K562 (cell line): ENCODE measurements at regions not wholly inside any gene's neighbourhood (a gene's known extent, or its start where the extent isn't known, plus 50 kb on each side); places are given as distances from the start of the nearest gene placed in this dataset.

Experiments
- ATAC-seq: fragments of 200-7000 bp; cut with Tn5 transposase; 3 replicates; pipeline ENCODE4 v1.9.1; 2020; ENCODE audit warnings: moderate library complexity
- BruUV-seq: library from RNA; stranded (reverse); fragments of 400-500 nt; replicated peaks from 2 replicates; lab custom pipeline; 2021; lab: Mats Ljungman, UMichigan
- CTCF ChIA-PET: fragments of 300-600 bp; formaldehyde crosslinking; extraction: SDS; loops from one replicate; lab custom pipeline; 2021; ENCODE audit warnings: low intra/inter-chr PET ratio; lab: Yijun Ruan, JAX
- POLR2A ChIA-PET: fragments of 300-600, 350-650 bp; sonication (Branson Sonifier 250); formaldehyde crosslinking; extraction: SDS; loops from one replicate; lab custom pipeline; 2021; ENCODE audit warnings: antibody characterized with exemption, inconsistent platforms; lab: Yijun Ruan, JAX
- DNase-seq, 4 experiments: peaks; one replicate each; pipeline versions ENCODE4 v3.0.0 to v3.0.0-alpha.2; 2011 to 2018; ENCODE audit warnings: low spot score in 3 of 4, mixed read lengths in 3 of 4; ENCODE audit errors: extremely low read depth in 1 of 4
- FAIRE-seq: peaks from 2 replicates; lab custom pipeline; 2011; peaks lifted over from hg19 to GRCh38; lab: Jason Lieb, UNC
- H2AFZ ChIP-seq: 2 replicates; pipeline ENCODE4 v1.6.0; 2011; ENCODE audit warnings: low read depth, low read length, control low read depth, inconsistent platforms
- H3K27ac ChIP-seq: fragments of 200-600 bp; 3 replicates; pipeline ENCODE4 v1.8.0; 2011; ENCODE audit warnings: low read depth, mild to moderate bottlenecking, control low read depth, inconsistent platforms, low read length, moderate library complexity, mixed read lengths; ENCODE audit errors: extremely low read depth
- H3K27me3 ChIP-seq, 2 experiments: fragments of 300-600 bp in 1 of 2; 2 replicates in 1 of 2; 3 replicates in 1 of 2; pipeline versions ENCODE4 v1.6.0 to v1.8.0; 2011; ENCODE audit warnings: inconsistent platforms in 2 of 2, low read length in 2 of 2, mild to moderate bottlenecking in 1 of 2, mixed read lengths in 1 of 2, moderate library complexity in 1 of 2; ENCODE audit not compliant: control insufficient read depth in 2 of 2, insufficient read depth in 2 of 2
- H3K36me3 ChIP-seq: fragments of 300-600 bp; 3 replicates; pipeline ENCODE4 v1.8.0; 2011; ENCODE audit warnings: mild to moderate bottlenecking, low read length, inconsistent platforms; ENCODE audit not compliant: control insufficient read depth, insufficient read depth
- H3K4me1 ChIP-seq, 2 experiments: fragments of 200-600 bp in 1 of 2; replicated peaks in 1 of 2; 2 replicates in 1 of 2; 3 replicates in 1 of 2; pipeline versions ENCODE4 v1.5.1 to v1.8.0; 2011; ENCODE audit warnings: inconsistent platforms in 2 of 2, low read length in 2 of 2, mild to moderate bottlenecking in 1 of 2, mixed read lengths in 1 of 2, moderate library complexity in 1 of 2; ENCODE audit not compliant: control insufficient read depth in 2 of 2, insufficient read depth in 2 of 2
- H3K4me2 ChIP-seq: 2 replicates; pipeline ENCODE4 v1.6.1; 2011; ENCODE audit warnings: low read length, control low read depth, inconsistent platforms, mixed read lengths; ENCODE audit not compliant: insufficient read depth
- H3K4me3 ChIP-seq: fragments of 200-600 bp; sonication (generic), shearing (Covaris generic); 2 replicates; pipeline ENCODE4 v1.5.1; 2016; ENCODE audit warnings: control low read depth, inconsistent platforms
- H3K79me2 ChIP-seq: fragments of 200-600 bp; 3 replicates; pipeline ENCODE4 v1.8.0; 2011; ENCODE audit warnings: low read length, inconsistent platforms; ENCODE audit not compliant: control insufficient read depth, insufficient read depth
- H3K9ac ChIP-seq, 2 experiments: 2 replicates each; pipeline versions ENCODE4 v1.6.0 to v1.6.1; 2011; ENCODE audit warnings: low read depth in 2 of 2, low read length in 2 of 2, control low read depth in 1 of 2, inconsistent platforms in 1 of 2, mild to moderate bottlenecking in 1 of 2, mixed read lengths in 1 of 2; ENCODE audit not compliant: insufficient read depth in 1 of 2
- H3K9me1 ChIP-seq: one replicate; pipeline ENCODE4 v1.6.0; 2011; ENCODE audit warnings: inconsistent platforms, mild to moderate bottlenecking, low read length, moderate library complexity; ENCODE audit not compliant: control insufficient read depth, insufficient read depth
- H3K9me3 ChIP-seq: replicated peaks from 2 replicates; pipeline ENCODE4 v1.5.1; 2011; ENCODE audit warnings: low read depth, low read length, inconsistent platforms; ENCODE audit not compliant: control insufficient read depth, insufficient read depth
- H4K20me1 ChIP-seq: replicated peaks from 2 replicates; pipeline ENCODE4 v1.6.1; 2011; ENCODE audit warnings: low read length, inconsistent platforms, mixed read lengths; ENCODE audit not compliant: control insufficient read depth, insufficient read depth
- ATF7 ChIP-seq: fragments of 450-650 bp; IDR thresholded peaks from 2 replicates; pipeline ENCODE4 v1.7.1; 2014; ENCODE audit warnings: mild to moderate bottlenecking, moderate library complexity
- PHF21A ChIP-seq: fragments of 450-650 bp; IDR thresholded peaks from 2 replicates; pipeline ENCODE4 v1.6.1; 2017; ENCODE audit warnings: low read depth, borderline replicate concordance
- SFPQ ChIP-seq: fragments of 200-400 bp; formaldehyde crosslinking; IDR thresholded peaks from 2 replicates; pipeline ENCODE4 v1.6.1; 2017; ENCODE audit warnings: mild to moderate bottlenecking, low read depth, low read length, moderate library complexity
- SLC30A9 ChIP-seq: fragments of 250-450 bp; sonication (Bioruptor Pico); IDR thresholded peaks from 2 replicates; pipeline ENCODE4 v1.8.0; 2022; ENCODE audit warnings: mild to moderate bottlenecking, moderate library complexity
- ZKSCAN1 ChIP-seq: fragments of 150-350 bp; IDR thresholded peaks from 2 replicates; pipeline ENCODE4 v1.6.1; 2016; ENCODE audit warnings: low read depth, low read length
- ZSCAN32 ChIP-seq: fragments of 450-650 bp; formaldehyde crosslinking; IDR thresholded peaks from 2 replicates; pipeline ENCODE4 v1.4.0; 2020; ENCODE audit warnings: mild to moderate bottlenecking, moderate library complexity
- WGBS: fragments of 100-300 bp; shearing (Covaris generic); methylation state at CpG from one replicate; pipeline ENCODE4 v1.1.6; 2016; ENCODE audit warnings: low coverage, mixed read lengths; ENCODE audit not compliant: insufficient coverage; ENCODE audit errors: missing lambda C conversion rate; 5-methylcytosine and 5-hydroxymethylcytosine counted together
- in situ Hi-C: fragments of 300-500 bp; cut with MboI; formaldehyde crosslinking; loops from 4 replicates; pipeline ENCODE4 v1.15.0; 2018; ENCODE audit warnings: inconsistent platforms, mixed read lengths
- intact Hi-C: fragments of 100-400 bp; cut with micrococcal nuclease; formaldehyde crosslinking; loops from 2 replicates; pipeline ENCODE4 v1.14.2; 2022
- TF ChIP-seq, protein P1 (sequence below): sonication (generic); formaldehyde crosslinking; IDR thresholded peaks from 2 replicates; pipeline ENCODE4 v1.4.0; 2020; ENCODE audit warnings: mild to moderate bottlenecking, missing genetic modification reagents
- TF ChIP-seq, protein P2 (sequence below): sonication (generic); formaldehyde crosslinking; IDR thresholded peaks from 2 replicates; pipeline ENCODE4 v1.8.0; 2023; ENCODE audit warnings: mild to moderate bottlenecking, missing genetic modification reagents

DNA sequence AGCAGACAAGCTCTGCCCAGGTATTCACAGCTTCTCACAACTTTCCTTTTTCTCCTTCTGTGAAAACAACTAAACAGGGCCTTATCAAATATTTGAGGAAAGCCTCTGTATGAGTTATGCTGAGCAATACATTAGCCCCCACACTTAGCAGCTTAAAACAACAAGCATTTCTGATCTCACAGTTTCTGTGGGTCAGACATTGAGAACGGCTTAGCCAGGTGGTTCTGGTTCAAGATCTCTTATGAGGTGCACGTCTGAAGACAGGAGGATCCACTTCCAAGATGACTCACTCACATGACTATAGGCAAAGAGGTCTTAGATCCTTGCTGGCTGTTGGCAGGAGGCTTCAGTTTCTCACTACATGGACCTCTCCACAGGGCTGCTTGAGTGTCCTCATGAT is 181.4 kb upstream of the WSCD1 start (continued):
- TF ChIP-seq PHF21A, result no peak

- Histone ChIP-seq H3K79me2 (no peaks in the 10 kb centered on the region), H3K27ac (no peak overlapping the region), H3K9me3 (no peaks in the 10 kb centered on the region), H3K4me2 (no peak overlapping the region), H3K4me3 (no peak overlapping the region), H2AFZ (no peak overlapping the region), H3K27me3 (peaks cover 0 to 5% of the 10 kb centered on the region in 2 experiments; a peak in 1 of 5 replicates), H4K20me1 (no peaks in the 10 kb centered on the region), H3K9ac (no peak overlapping the region), H3K9me1 (no peaks in the 10 kb centered on the region), H3K4me1 (no peaks in the 10 kb centered on the region), H3K36me3 (no peaks in the 10 kb centered on the region)
- TF ChIP-seq SFPQ (no peak), SLC30A9 (CRISPR knock-in tag) (no peak), ZSCAN32 (CRISPR knock-in tag) (no peak), ZKSCAN1 (no peak), ATF7 (no peak)
- TF ChIP-seq, protein P1, sequence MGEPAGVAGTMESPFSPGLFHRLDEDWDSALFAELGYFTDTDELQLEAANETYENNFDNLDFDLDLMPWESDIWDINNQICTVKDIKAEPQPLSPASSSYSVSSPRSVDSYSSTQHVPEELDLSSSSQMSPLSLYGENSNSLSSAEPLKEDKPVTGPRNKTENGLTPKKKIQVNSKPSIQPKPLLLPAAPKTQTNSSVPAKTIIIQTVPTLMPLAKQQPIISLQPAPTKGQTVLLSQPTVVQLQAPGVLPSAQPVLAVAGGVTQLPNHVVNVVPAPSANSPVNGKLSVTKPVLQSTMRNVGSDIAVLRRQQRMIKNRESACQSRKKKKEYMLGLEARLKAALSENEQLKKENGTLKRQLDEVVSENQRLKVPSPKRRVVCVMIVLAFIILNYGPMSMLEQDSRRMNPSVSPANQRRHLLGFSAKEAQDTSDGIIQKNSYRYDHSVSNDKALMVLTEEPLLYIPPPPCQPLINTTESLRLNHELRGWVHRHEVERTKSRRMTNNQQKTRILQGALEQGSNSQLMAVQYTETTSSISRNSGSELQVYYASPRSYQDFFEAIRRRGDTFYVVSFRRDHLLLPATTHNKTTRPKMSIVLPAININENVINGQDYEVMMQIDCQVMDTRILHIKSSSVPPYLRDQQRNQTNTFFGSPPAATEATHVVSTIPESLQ, result no peak
- TF ChIP-seq, protein P2, sequence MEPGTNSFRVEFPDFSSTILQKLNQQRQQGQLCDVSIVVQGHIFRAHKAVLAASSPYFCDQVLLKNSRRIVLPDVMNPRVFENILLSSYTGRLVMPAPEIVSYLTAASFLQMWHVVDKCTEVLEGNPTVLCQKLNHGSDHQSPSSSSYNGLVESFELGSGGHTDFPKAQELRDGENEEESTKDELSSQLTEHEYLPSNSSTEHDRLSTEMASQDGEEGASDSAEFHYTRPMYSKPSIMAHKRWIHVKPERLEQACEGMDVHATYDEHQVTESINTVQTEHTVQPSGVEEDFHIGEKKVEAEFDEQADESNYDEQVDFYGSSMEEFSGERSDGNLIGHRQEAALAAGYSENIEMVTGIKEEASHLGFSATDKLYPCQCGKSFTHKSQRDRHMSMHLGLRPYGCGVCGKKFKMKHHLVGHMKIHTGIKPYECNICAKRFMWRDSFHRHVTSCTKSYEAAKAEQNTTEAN (CRISPR knock-in tag), result no peak
- CTCF ChIA-PET, result no interaction called here
- DNase-seq (no peak), FAIRE-seq (no peak), ATAC-seq (no peak)
- intact Hi-C loops (no loop called here), in situ Hi-C loops (no loop called here)
- BruUV-seq, result no TSS peak
- WGBS, result 0% methylated on average over 3 of the region's 3 CpGs
- POLR2A ChIA-PET, result no interaction called here
Observed at GRCh38 chr17:5892921-5893675, 177.1 kb upstream of the WSCD1 start.
